GM12891 (cell line): ENCODE measurements at regions not wholly inside any gene's neighbourhood (a gene's known extent, or its start where the extent isn't known, plus 50 kb on each side); places are given as distances from the start of the nearest gene placed in this dataset.

Experiments used
- PAX5 ChIP-seq: IDR thresholded peaks from 2 replicates; pipeline ENCODE4 v1.6.1; 2011; ENCODE audit warnings: low read length, moderate library complexity, mild to moderate bottlenecking; ENCODE audit not compliant: insufficient read depth, severe bottlenecking
- POLR2A ChIP-seq: IDR thresholded peaks from 2 replicates; pipeline ENCODE4 v1.6.1; 2011; ENCODE audit warnings: low read depth, low read length, control low read depth
- POLR2AphosphoS5 ChIP-seq: IDR thresholded peaks from 2 replicates; pipeline ENCODE4 v1.6.1; 2011; ENCODE audit warnings: low read depth, low read length, control low read depth
- POU2F2 ChIP-seq: IDR thresholded peaks from 2 replicates; pipeline ENCODE4 v1.6.1; 2011; ENCODE audit warnings: low read depth, mild to moderate bottlenecking, control low read depth, low read length, moderate library complexity
- SPI1 ChIP-seq: IDR thresholded peaks from 2 replicates; pipeline ENCODE4 v1.6.1; 2011; ENCODE audit warnings: low read depth, low read length, control low read depth
- TAF1 ChIP-seq: IDR thresholded peaks from 2 replicates; pipeline ENCODE4 v1.6.1; 2011; ENCODE audit warnings: low read depth, low read length, control low read depth

DNA sequence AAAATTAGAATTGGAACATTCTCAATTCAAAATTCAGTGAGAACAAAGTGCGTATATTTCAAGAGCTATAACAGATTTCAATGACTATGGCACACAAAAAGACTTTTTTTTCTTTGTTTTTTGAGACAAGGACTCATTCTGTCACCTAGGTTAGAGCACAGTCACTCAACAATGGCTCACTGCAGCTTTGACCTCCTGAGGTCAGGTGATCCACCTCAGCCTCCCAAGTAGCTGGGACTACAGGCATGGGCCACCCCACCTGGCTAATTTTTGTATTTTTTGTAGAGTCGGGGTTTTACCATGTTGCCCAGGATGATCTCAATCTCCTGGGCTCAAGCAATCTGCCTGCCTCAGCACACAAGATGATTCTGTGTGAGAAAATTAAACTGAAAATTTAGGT, 51.5 kb downstream of the PIK3C2A start:
- no peak for TF ChIP-seq POLR2A
- TF ChIP-seq POLR2AphosphoS5, result no peak
- TF ChIP-seq TAF1, result no peak
- no peak for TF ChIP-seq POU2F2
- no peak for TF ChIP-seq PAX5
- TF ChIP-seq SPI1, result no peak
